ENCODE measurements at regions not wholly inside any gene's neighbourhood (a gene's known extent, or its start where the extent isn't known, plus 50 kb on each side); places are given as distances from the start of the nearest gene placed in this dataset.

GRCh38 chr2:38232454-38232853 lies 144.6 kb downstream of the ATL2 start:
- H3K4me3 ChIP-seq = no peak overlapping the region
- in situ Hi-C loops (cut with MboI; ENCODE audit: low pct_ligation_motif_present in 1 of 4, low pct_unique_long_range_greater_than_20kb in 1 of 4, low sequenced_read_pairs in 3 of 4) (no loop called here), intact Hi-C loops (cut with DNase I; ENCODE audit: low total_unique reads) (no loop called here)
- 91% methylated on average over 1 of the region's 1 CpG; no CpG with 5 or more reads in 1 of the 2 donors for WGBS, 2 donors (ENCODE audit: low coverage in 1 of 2)
- H3K36me3 ChIP-seq = no peaks in the 10 kb centered on the region
- no peaks in the 10 kb centered on the region for H3K4me1 ChIP-seq
- no peak overlapping the region for H3K27ac ChIP-seq
- peaks cover 7% of the 10 kb centered on the region for H3K27me3 ChIP-seq
- no peak for TF ChIP-seq POLR2A (IDR thresholded peaks at IDR 0.05)
- no peaks in the 10 kb centered on the region for H3K9me3 ChIP-seq
- DNase-seq = no peak

GRCh38 chr2:38230756-38231155 lies 146.3 kb downstream of the ATL2 start:
- H3K27me3 ChIP-seq = peaks cover 7% of the 10 kb centered on the region
- no peak overlapping the region for H3K4me3 ChIP-seq
- intact Hi-C loops (cut with DNase I; ENCODE audit: low total_unique reads) = no loop called here
- 59 to 65% methylated on average over 4 of the region's 4 CpGs for WGBS, 2 donors (ENCODE audit: low coverage in 1 of 2)
- in situ Hi-C loops (cut with MboI; ENCODE audit: low pct_ligation_motif_present in 1 of 4, low pct_unique_long_range_greater_than_20kb in 1 of 4, low sequenced_read_pairs in 3 of 4) = no loop called here
- no peak for TF ChIP-seq POLR2A (IDR thresholded peaks at IDR 0.05)
- TF ChIP-seq POLR2AphosphoS5 (IDR thresholded peaks at IDR 0.05) = no peak
- TF ChIP-seq, protein P1, sequence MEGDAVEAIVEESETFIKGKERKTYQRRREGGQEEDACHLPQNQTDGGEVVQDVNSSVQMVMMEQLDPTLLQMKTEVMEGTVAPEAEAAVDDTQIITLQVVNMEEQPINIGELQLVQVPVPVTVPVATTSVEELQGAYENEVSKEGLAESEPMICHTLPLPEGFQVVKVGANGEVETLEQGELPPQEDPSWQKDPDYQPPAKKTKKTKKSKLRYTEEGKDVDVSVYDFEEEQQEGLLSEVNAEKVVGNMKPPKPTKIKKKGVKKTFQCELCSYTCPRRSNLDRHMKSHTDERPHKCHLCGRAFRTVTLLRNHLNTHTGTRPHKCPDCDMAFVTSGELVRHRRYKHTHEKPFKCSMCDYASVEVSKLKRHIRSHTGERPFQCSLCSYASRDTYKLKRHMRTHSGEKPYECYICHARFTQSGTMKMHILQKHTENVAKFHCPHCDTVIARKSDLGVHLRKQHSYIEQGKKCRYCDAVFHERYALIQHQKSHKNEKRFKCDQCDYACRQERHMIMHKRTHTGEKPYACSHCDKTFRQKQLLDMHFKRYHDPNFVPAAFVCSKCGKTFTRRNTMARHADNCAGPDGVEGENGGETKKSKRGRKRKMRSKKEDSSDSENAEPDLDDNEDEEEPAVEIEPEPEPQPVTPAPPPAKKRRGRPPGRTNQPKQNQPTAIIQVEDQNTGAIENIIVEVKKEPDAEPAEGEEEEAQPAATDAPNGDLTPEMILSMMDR (IDR thresholded peaks at IDR 0.05) = no peak
- no peak for TF ChIP-seq EP300 (IDR thresholded peaks at IDR 0.05; ENCODE audit: low read depth)
- H3K36me3 ChIP-seq = no peaks in the 10 kb centered on the region
- H3K9me3 ChIP-seq = no peaks in the 10 kb centered on the region
- no peak for DNase-seq
- H3K27ac ChIP-seq = no peak overlapping the region
- H3K4me1 ChIP-seq = no peaks in the 10 kb centered on the region

DNA sequence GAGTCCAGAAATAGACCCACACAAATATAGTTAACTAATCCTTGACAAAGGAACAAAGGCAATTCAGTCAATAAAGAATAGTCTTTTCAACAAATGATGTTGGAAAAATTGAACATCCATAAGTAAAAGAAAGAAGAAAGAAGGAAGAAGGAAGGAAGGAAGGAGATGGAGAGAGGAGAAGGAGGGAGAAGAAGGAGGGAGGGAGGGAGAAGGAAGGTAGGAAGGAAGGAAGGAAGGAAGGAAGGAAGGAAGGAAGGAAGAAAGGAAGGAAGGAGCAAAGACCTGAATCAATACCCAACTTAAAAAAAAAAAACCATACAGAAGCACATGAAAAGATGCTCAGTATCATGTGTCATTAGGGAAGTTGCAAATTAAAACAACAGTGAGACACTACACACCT lies 148.3 kb downstream of the ATL2 start:
- intact Hi-C loops (cut with DNase I; ENCODE audit: low total_unique reads) (no loop called here), in situ Hi-C loops (cut with MboI; ENCODE audit: low pct_ligation_motif_present in 1 of 4, low pct_unique_long_range_greater_than_20kb in 1 of 4, low sequenced_read_pairs in 3 of 4) (no loop called here)
- Histone ChIP-seq H3K27ac (no peak overlapping the region), H3K27me3 (peaks cover 3% of the 10 kb centered on the region), H3K9me3 (no peaks in the 10 kb centered on the region), H3K4me3 (no peak overlapping the region), H3K36me3 (no peaks in the 10 kb centered on the region), H3K4me1 (no peaks in the 10 kb centered on the region)
- DNase-seq = no peak
- no peak for TF ChIP-seq POLR2A (IDR thresholded peaks at IDR 0.05)
- TF ChIP-seq, protein P1 (IDR thresholded peaks at IDR 0.05) = no peak
- TF ChIP-seq POLR2AphosphoS5 (IDR thresholded peaks at IDR 0.05) = no peak

GRCh38 chr2:38224821-38225437 lies 149.0 kb upstream of the CYP1B1 start:
- 78 to 86% methylated on average over 1 of the region's 1 CpG for WGBS, 2 donors (ENCODE audit: low coverage in 1 of 2)
- DNase-seq = no peak
- in situ Hi-C loops (cut with MboI; ENCODE audit: low pct_ligation_motif_present in 1 of 4, low pct_unique_long_range_greater_than_20kb in 1 of 4, low sequenced_read_pairs in 3 of 4) = no loop called here

More at GRCh38 chr2:38224821-38225437, 149.0 kb upstream of the CYP1B1 start:
- H3K27ac ChIP-seq = no peak overlapping the region
- H3K4me1 ChIP-seq = no peaks in the 10 kb centered on the region
- H3K36me3 ChIP-seq = no peaks in the 10 kb centered on the region
- no peaks in the 10 kb centered on the region for H3K27me3 ChIP-seq
- H3K9me3 ChIP-seq = no peaks in the 10 kb centered on the region
- TF ChIP-seq, protein P1 (IDR thresholded peaks at IDR 0.05) = no peak
- TF ChIP-seq POLR2AphosphoS5 (IDR thresholded peaks at IDR 0.05) = no peak
- TF ChIP-seq EP300 (IDR thresholded peaks at IDR 0.05; ENCODE audit: low read depth) = no peak
- TF ChIP-seq POLR2A (IDR thresholded peaks at IDR 0.05) = no peak
- no peak overlapping the region for H3K4me3 ChIP-seq
- intact Hi-C loops (cut with DNase I; ENCODE audit: low total_unique reads) = no loop called here
